ENCODE measurements at regions not wholly inside any gene's neighbourhood (a gene's known extent, or its start where the extent isn't known, plus 50 kb on each side); places are given as distances from the start of the nearest gene placed in this dataset.
A peak's percentile ranks its signal among the peaks of the same experiment; 100 is the strongest.

DNA sequence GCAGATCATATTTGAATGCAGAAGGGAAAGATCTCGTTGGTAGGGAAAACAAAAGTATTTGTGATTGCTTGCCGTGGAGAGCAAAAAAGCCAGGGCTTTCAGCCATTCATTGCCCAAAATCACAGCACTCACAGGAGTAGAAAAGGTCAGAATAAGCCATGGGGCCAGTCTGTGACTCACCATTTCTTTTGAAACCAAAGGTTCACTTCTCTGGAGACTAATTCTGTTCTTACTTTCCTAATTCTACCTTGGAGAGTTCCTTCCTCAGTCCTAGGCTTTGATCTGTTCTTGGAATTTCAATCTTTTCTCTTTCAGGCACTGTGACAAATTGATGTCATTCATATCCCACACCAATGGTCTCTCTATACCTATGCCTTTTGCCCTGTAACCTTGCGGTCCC lies 54.1 kb upstream of the FAM180A start:
- TF ChIP-seq EP300 (IDR thresholded peaks at IDR 0.05) = no peak
- TF ChIP-seq POLR2A (IDR thresholded peaks at IDR 0.05) = no peak

DNA sequence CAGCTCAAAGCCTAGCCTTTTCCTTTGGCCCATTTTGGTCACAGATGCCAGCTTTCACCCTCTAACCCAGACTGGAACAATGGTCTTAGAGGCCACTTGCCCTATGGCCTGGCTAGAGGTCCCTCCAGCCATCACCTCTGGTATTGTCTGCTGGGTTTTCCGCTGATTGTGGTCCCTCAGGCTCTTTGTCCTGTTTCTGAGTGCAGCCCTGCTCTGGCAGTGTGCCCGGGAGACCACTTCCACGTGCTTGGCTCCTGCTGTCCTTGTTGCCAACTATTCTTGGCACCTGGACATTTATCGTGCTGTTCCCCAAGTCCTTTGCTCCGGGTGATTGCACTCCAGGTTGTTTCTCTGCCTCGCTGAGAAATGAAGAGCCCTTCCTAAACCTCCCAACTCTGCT lies 53.3 kb upstream of the FAM180A start:
- WGBS, 3 donors = 65 to 80% (median 75%) methylated on average over 6 of the region's 6 CpGs
- Histone ChIP-seq H3K36me3 (no peaks in the 10 kb centered on the region), H3K4me1 (ENCODE audit: insufficient read depth) (peaks cover 5% of the 10 kb centered on the region), H3K27ac (no peak overlapping the region), H3K27me3 (no peaks in the 10 kb centered on the region), H3K4me3 (no peak overlapping the region), H3K9me3 (no peaks in the 10 kb centered on the region)
- TF ChIP-seq EP300 (IDR thresholded peaks at IDR 0.05) = no peak
- intact Hi-C loops (cut with DNase I) = loop anchor here in 3 of 4 donors (5.0 to 10.0 kb wide), 3 partner anchors 203 to 210 kb away; no protein-coding TSS in a partner anchor
- no peak for DNase-seq

More for the DNA sequence above, 54.1 kb upstream of the FAM180A start:
- DNase-seq = no peak
- Histone ChIP-seq H3K36me3 (no peaks in the 10 kb centered on the region), H3K9me3 (no peaks in the 10 kb centered on the region), H3K4me1 (ENCODE audit: insufficient read depth) (peaks cover 4% of the 10 kb centered on the region), H3K27ac (no peak overlapping the region), H3K27me3 (no peaks in the 10 kb centered on the region), H3K4me3 (no peak overlapping the region)
- WGBS, 3 donors = 72 to 77% (median 76%) methylated on average over 3 of the region's 3 CpGs
- intact Hi-C loops (cut with DNase I) = loop anchor here in 3 of 4 donors (5.0 to 10.0 kb wide), 3 partner anchors 202 to 210 kb away; no protein-coding TSS in a partner anchor

DNA sequence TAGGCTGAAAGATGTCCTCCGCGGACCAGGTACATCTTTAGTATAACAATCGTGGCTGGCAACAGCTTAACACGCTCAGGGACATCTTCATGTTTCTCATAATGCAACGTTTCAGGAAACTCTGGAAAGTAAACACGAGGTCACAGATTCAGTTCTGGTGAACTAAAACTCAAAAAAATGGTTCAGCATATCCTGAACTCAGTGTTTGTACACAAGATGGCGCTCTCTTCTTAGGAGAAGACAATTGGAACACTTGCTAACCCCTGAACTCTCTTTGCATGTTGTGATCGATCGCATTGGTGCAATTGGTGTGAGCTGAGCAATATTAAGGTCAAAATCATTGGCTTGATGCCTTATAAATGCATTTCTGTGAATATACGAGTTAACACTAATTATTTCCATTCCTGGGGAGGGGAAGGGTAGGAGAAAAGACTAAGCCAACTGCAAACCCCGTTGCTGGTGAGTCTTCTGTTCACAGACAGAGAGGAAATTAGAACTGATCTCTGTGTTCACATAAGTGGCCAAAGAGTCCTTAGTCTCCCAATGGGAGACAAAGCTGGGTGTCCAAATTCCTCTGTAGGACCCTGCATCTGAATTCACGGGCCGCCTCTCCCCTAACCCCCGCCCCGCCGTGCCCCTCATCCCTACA lies 52.6 kb upstream of the FAM180A start:
- no peak overlapping the region for H3K4me3 ChIP-seq
- TF ChIP-seq EP300 (IDR thresholded peaks at IDR 0.05) = no peak
- TF ChIP-seq, protein P1, sequence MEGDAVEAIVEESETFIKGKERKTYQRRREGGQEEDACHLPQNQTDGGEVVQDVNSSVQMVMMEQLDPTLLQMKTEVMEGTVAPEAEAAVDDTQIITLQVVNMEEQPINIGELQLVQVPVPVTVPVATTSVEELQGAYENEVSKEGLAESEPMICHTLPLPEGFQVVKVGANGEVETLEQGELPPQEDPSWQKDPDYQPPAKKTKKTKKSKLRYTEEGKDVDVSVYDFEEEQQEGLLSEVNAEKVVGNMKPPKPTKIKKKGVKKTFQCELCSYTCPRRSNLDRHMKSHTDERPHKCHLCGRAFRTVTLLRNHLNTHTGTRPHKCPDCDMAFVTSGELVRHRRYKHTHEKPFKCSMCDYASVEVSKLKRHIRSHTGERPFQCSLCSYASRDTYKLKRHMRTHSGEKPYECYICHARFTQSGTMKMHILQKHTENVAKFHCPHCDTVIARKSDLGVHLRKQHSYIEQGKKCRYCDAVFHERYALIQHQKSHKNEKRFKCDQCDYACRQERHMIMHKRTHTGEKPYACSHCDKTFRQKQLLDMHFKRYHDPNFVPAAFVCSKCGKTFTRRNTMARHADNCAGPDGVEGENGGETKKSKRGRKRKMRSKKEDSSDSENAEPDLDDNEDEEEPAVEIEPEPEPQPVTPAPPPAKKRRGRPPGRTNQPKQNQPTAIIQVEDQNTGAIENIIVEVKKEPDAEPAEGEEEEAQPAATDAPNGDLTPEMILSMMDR (IDR thresholded peaks at IDR 0.05) = peak in 2 of 3 donors; percentile 42 to 76
- H3K36me3 ChIP-seq = no peaks in the 10 kb centered on the region
- no peaks in the 10 kb centered on the region for H3K9me3 ChIP-seq
- no peaks in the 10 kb centered on the region for H3K27me3 ChIP-seq
- H3K4me1 ChIP-seq (ENCODE audit: insufficient read depth) = peaks cover 6% of the 10 kb centered on the region
- no peak for DNase-seq
- no peak overlapping the region for H3K27ac ChIP-seq
- WGBS, 3 donors = 27 to 40% (median 34%) methylated on average over 16 of the region's 16 CpGs
- intact Hi-C loops (cut with DNase I) = loop anchor here in 3 of 4 donors (5.0 to 10.0 kb wide), 3 partner anchors 204 to 211 kb away; no protein-coding TSS in a partner anchor

DNA sequence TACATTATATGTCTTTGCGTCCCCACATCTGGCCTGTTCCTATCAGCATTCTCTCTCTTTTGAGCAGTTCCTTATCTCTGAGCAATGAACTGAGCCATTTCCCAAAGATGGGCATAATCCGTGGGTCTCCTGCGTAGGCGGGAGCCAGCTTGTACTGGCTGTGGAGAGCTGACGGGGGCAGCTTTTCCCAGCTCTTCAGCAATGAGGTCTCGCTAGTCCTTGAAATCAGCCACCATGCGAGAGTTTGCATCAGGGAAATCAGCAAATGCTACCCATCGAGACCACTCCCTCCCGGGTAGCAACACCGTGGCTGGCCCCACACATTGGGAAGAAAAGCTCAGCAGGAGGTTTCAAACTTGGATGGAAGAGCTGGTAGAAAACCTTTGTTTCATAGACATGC lies 51.9 kb upstream of the FAM180A start:
- DNase-seq = no peak
- H3K27ac ChIP-seq = no peak overlapping the region
- no peak overlapping the region for H3K4me3 ChIP-seq

DNA sequence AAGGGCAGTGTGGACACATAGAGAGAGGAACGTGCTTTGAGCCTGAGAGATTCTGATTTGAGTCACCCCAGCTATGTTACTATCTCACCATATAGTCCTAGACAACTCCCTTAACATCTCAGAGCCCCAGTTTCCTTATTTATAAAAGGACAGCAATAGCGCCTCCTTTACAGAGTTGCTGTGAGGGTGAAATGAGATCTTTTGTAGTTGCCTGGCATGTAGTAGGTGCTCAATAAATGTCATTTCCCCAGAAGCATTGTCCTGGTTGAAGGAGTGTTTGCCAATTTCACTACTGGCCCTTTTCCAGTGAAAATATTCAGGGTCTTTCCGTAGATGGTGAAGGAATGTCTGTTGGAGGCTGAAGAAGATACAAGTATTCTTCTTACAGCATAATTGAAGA lies 51.3 kb upstream of the FAM180A start:
- Histone ChIP-seq H3K27ac (no peak overlapping the region), H3K4me3 (no peak overlapping the region), H3K36me3 (no peaks in the 10 kb centered on the region), H3K27me3 (no peaks in the 10 kb centered on the region), H3K4me1 (ENCODE audit: insufficient read depth) (peaks cover 8% of the 10 kb centered on the region), H3K9me3 (no peaks in the 10 kb centered on the region)
- intact Hi-C loops (cut with DNase I) = loop anchor here in 3 of 4 donors (5.0 to 10.0 kb wide), 3 partner anchors 205 to 212 kb away; no protein-coding TSS in a partner anchor
- WGBS, 3 donors = 64 to 79% (median 65%) methylated on average over 3 of the region's 3 CpGs
- no peak for TF ChIP-seq POLR2A (IDR thresholded peaks at IDR 0.05)
- TF ChIP-seq, protein P1 (IDR thresholded peaks at IDR 0.05) = no peak
- no peak for TF ChIP-seq EP300 (IDR thresholded peaks at IDR 0.05)
- no peak for DNase-seq

More for the DNA sequence above, 51.9 kb upstream of the FAM180A start:
- no peak for TF ChIP-seq EP300 (IDR thresholded peaks at IDR 0.05)
- no peak for TF ChIP-seq POLR2A (IDR thresholded peaks at IDR 0.05)
- TF ChIP-seq, protein P1 (IDR thresholded peaks at IDR 0.05) = no peak
- WGBS, 3 donors = 74 to 80% (median 75%) methylated on average over 10 of the region's 10 CpGs
- Histone ChIP-seq H3K27me3 (no peaks in the 10 kb centered on the region), H3K4me1 (ENCODE audit: insufficient read depth) (peaks cover 8% of the 10 kb centered on the region), H3K36me3 (no peaks in the 10 kb centered on the region), H3K9me3 (no peaks in the 10 kb centered on the region)
- intact Hi-C loops (cut with DNase I) = loop anchor here in 3 of 4 donors (5.0 to 10.0 kb wide), 3 partner anchors 204 to 212 kb away; no protein-coding TSS in a partner anchor
